NCI-H2196 (cell line): ENCODE measurements at regions not wholly inside any gene's neighbourhood (a gene's known extent, or its start where the extent isn't known, plus 50 kb on each side); places are given as distances from the start of the nearest gene placed in this dataset.

Experiments
- DNase-seq: peaks from one replicate; lab custom pipeline; 2025; ENCODE audit not compliant: unreplicated experiment; lab: John Stamatoyannopoulos, UW

- no peak for DNase-seq
Measured at GRCh38 chr4:173932701-173933100, 350.8 kb downstream of the FBXO8 start.

- DNase-seq, result no peak
Measured at GRCh38 chr4:173930329-173930967, 353.0 kb downstream of the FBXO8 start.

- DNase-seq, result no peak
Measured at GRCh38 chr4:173929921-173930320, 353.5 kb downstream of the FBXO8 start.

DNA sequence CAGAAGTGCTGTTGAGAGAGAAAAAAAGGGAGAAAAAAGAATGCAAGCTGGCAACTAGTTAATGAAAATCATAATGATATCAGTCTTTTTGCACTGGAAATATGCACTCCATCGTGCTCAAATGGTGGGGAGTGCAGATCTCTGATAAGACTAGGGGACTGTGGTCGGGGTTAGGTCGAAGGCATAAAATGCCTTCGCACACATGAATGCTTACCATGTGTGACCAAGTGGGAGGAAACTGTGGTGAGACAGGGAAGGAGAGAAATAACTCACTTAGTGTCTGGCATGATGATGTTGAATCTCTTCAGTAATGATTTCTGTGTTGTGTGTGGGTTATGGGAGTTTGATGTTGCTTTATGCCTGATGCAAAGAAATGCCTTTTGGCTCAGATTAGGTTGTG lies 358.9 kb downstream of the FBXO8 start:
- DNase-seq, result no peak

DNA sequence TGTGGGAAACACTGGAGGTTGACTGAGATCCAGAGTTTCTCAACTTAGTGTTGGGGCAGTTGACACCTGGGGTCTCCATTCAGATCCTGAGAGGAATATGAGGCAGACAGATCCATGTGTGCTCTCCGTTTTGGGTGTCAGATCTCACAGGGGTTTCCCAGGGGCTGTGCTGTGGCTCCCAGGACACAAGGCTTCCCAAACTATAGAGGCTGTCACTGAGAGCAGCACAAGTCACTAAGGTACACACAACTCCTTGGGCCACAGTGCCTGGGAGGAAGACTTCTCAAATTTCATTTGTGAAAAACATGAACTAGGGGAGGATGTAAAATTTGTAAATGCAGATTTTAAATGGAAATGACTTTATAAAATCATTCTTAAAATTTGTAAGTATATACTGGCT lies 363.6 kb downstream of the FBXO8 start:
- no peak for DNase-seq

GRCh38 chr4:173919196-173919595 lies 364.3 kb downstream of the FBXO8 start:
- DNase-seq, result no peak

DNA sequence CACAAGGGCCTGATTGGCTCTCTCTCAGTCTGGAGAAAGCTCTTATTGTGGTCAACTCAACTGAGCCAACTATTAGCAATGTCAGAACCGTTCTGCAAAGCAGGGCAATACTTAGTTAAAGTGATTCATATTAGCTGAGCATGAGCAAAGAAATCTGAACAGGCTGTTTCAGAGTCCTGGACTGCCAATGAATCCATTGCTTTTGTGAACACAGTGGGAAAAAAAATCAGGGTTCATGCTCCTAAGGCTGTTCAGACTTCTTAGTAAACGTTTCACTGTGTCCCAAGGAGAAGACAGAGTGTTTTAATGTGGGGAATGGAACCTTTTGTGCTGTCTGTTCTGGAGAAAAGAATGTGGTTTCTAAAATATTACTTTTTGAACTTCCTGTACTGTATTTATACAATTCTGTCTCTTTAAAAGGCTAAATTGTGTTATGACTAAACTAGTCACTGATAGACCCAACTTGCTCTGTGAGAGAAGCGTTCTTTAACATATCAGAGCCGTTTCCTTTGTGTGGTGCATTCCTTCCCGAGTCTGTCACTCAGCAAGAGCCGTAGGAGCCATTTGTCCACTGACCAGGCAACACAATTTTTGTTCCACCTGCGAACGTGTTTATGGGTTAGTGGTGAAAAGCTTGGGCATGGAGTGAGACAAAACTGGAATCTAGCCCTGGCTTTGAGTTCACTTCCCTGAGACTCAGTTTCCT lies 366.1 kb downstream of the FBXO8 start:
- no peak for DNase-seq

GRCh38 chr4:173913496-173913895 lies 370.0 kb downstream of the FBXO8 start:
- DNase-seq, result no peak

GRCh38 chr4:173912384-173912783 lies 371.1 kb downstream of the FBXO8 start:
- no peak for DNase-seq

DNA sequence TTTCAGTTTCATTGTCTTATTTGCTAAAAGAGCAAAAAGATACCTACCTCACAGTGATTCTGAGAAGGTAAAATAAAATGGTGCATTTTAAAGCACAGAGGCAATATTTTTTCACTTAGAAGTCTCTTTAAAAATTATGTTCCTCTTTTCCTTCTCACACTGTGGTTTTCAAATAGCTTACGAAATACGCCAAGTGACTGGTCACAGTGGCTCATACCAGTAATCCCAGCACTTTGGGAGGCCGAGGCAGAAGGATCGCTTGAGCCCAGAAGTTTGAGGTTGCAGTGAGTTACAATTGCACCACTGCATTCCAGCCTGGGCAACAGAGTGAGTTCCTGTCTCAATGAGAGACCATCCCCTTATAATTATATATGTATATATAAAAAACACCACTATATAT lies 372.6 kb downstream of the FBXO8 start:
- DNase-seq, result no peak

- DNase-seq, result no peak
Measured at GRCh38 chr4:173909294-173909693, 374.2 kb downstream of the FBXO8 start.

DNA sequence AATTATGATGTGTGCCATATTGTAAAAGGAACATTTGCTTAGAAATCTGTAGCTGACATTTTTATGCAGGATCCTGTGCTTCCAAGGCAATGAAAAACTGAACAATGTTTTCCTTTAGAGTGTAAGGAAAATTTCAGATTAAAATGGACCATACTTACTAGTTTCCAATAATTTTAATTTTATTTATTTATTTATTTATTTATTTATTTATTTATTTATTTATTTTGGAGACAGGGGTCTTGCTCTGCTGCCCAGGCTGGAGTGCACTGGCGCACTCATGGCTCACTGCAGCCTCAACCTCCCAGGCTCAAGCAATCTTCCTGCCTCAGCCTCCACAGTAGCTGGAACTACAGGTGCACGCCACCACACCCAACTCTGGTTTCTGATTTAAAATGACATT lies 369.8 kb upstream of the HAND2 start:
- DNase-seq, result no peak

DNA sequence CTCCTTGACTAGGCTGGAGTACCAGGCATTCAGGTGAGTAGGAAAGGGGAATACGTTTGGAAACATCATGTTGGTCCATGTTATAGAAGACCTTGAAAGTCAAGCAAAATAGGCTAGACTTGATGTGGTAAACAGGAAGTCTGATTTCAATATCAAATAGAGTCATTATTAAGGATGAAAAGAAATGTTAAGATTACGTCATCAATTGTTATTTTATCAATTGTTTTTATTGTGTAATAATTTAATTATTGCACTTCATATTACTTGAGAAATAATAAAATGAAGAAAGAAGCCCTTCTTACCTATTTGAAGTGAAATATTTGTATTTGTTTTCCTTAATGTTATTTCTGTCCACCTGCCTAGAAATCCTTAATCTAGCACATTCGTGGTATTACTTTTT lies 361.0 kb upstream of the HAND2 start:
- DNase-seq, result no peak

- DNase-seq, result no peak
Measured at GRCh38 chr4:173883821-173884220, 353.8 kb upstream of the HAND2 start.

DNA sequence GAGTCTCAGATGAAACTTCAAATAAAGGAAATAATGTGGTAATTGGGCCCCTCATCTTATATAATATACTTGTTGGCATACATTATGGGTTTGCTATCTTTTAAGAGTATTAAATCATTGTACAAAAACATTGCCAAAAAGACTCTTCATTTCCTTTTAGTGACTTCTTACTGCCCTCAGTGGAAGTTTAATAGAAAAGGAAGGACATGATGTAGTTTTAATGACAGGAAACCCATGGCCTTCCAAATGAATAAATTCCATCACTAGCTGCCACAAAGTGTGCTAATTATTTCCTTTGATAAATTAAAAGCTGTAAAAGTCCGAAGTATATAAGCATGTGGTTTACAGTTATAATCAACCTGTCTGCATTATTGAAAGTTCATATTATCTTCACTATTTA lies 350.9 kb upstream of the HAND2 start:
- no peak for DNase-seq

GRCh38 chr4:173879509-173879908 lies 349.5 kb upstream of the HAND2 start:
- DNase-seq, result no peak

DNA sequence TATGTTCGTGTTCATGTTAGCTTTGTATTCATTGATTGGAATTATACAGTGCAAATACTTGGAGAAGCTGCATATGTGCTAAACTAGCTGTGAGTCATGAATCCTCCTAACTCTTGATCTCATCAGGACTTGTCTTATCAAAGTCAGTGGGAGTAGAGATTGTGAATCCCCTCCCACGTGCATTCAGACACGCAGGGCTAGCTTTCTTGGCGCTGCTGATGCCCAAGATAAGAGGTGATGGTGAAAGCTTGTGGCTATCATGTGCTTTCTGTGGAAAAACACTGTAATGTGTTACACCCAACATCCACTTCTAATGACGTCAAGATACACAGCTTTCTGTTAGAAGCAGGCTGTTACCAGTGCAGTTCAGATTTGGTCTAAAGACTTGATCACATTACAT lies 348.7 kb upstream of the HAND2 start:
- no peak for DNase-seq

DNA sequence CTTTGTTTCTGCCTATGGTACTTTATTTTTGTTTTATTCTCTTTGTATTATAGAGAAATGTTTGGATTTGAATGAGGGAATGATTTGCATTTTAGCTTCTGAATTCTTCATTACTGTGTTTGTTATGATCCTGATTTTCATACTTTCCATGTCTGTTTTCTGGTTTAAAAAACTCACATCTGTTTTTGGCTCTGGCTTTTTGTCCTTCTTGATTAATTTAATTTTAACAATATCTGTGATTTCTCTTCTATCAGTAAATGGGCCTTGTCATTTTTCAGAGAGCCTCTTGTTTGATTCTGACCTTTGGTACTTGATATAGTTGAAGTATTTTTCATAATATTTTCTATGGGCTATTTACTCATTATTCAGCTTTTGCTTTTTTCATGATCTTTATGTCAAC lies 341.6 kb upstream of the HAND2 start:
- DNase-seq, result no peak

GRCh38 chr4:173866322-173867026 lies 336.4 kb upstream of the HAND2 start:
- no peak for DNase-seq

- no peak for DNase-seq
Measured at GRCh38 chr4:173862754-173863153, 332.7 kb upstream of the HAND2 start.

GRCh38 chr4:173860094-173860493 lies 330.1 kb upstream of the HAND2 start:
- no peak for DNase-seq

DNA sequence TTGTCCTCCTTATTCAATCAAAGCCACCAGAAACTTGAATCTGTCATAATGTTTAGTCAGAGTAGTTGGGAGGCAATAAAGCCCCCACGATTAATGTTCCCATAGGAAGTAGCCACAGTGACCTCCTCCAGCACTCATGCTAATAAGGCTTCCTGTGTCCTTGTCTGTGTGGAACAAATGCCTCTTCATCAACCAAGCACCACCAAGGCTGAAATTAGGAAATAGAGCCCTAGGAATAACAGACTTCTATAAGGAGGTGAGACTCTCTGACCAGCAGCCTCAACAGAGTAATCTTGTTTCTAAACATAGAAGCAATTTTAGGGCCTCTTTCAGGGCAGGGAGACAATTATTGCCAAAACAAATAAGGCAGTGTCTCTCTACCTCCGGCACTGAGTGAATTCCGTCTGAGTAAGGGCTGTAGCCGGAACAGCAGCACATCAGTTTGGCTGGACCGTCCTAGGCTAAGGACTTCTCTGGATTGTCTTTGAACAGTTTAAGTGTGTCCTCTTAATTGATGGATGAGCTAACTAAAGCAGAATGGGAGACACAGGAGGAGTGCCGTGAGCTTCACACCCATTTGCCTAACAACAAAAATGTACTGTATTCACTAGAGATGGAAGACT lies 329.2 kb upstream of the HAND2 start:
- DNase-seq, result no peak
